DOHH2 (cell line): ENCODE measurements at regions not wholly inside any gene's neighbourhood (a gene's known extent, or its start where the extent isn't known, plus 50 kb on each side); places are given as distances from the start of the nearest gene placed in this dataset.
"Not testable (repeated sequence)": the region's sequence is repeated elsewhere in the genome, so short reads cannot be mapped to it uniquely, and the experiment has no call there.

Source experiments
- H3F3A ChIP-seq: fragments of 200-600 bp; sonication (generic), shearing (Covaris generic); 2 replicates; pipeline ENCODE4 v1.6.0; 2016; ENCODE audit warnings: antibody characterized with exemption, mild to moderate bottlenecking; ENCODE audit not compliant: control insufficient read depth, insufficient read depth
- H3K27ac ChIP-seq: fragments of 200-600 bp; sonication (generic); 2 replicates; pipeline ENCODE4 v1.5.1; 2014; ENCODE audit warnings: low read depth, mild to moderate bottlenecking, low read length, moderate library complexity
- H3K27me3 ChIP-seq: fragments of 200-600 bp; sonication (generic); 2 replicates; pipeline ENCODE4 v1.6.1; 2014; ENCODE audit warnings: mild to moderate bottlenecking, low read length, mixed read lengths; ENCODE audit not compliant: control insufficient read depth
- H3K36me3 ChIP-seq: fragments of 200-600 bp; sonication (generic); 2 replicates; pipeline ENCODE4 v1.6.1; 2014; ENCODE audit warnings: mild to moderate bottlenecking, low read length, moderate library complexity, mixed read lengths; ENCODE audit not compliant: control insufficient read depth
- H3K4me1 ChIP-seq: fragments of 200-600 bp; sonication (generic); 2 replicates; pipeline ENCODE4 v1.6.1; 2014; ENCODE audit warnings: mild to moderate bottlenecking, low read length, mixed read lengths; ENCODE audit not compliant: control insufficient read depth
- H3K4me2 ChIP-seq: fragments of 200-600 bp; sonication (generic); 2 replicates; pipeline ENCODE4 v1.6.0; 2014; ENCODE audit warnings: mild to moderate bottlenecking, low read length, moderate library complexity
- H3K4me3 ChIP-seq: fragments of 200-600 bp; sonication (generic); 2 replicates; pipeline ENCODE4 v1.5.1; 2014; ENCODE audit warnings: mild to moderate bottlenecking, low read length, mixed read lengths
- H3K79me2 ChIP-seq: fragments of 200-600 bp; sonication (generic); 2 replicates; pipeline ENCODE4 v1.6.1; 2014; ENCODE audit warnings: mild to moderate bottlenecking, low read length, mixed read lengths; ENCODE audit not compliant: control insufficient read depth
- H3K9me2 ChIP-seq: fragments of 200-600 bp; sonication (generic); replicated peaks from 2 replicates; pipeline ENCODE4 v1.6.1; 2014; ENCODE audit warnings: mild to moderate bottlenecking, low read length, mixed read lengths; ENCODE audit not compliant: control insufficient read depth
- H3K9me3 ChIP-seq: fragments of 200-600 bp; sonication (generic); 2 replicates; pipeline ENCODE4 v1.6.1; 2014; ENCODE audit warnings: antibody characterized with exemption, low read length, mixed read lengths; ENCODE audit not compliant: control insufficient read depth, insufficient read depth
- H4K20me1 ChIP-seq: fragments of 200-600 bp; sonication (generic); 2 replicates; pipeline ENCODE4 v1.6.0; 2014; ENCODE audit warnings: low read depth, mild to moderate bottlenecking, antibody characterized with exemption, low read length, moderate library complexity; ENCODE audit not compliant: control insufficient read depth, insufficient read depth
- EZH2phosphoT487 ChIP-seq: fragments of 200-600 bp; sonication (generic); IDR thresholded peaks from 2 replicates; pipeline ENCODE4 v1.6.1; 2017; ENCODE audit warnings: borderline replicate concordance, mild to moderate bottlenecking, antibody characterized with exemption, low read length, moderate library complexity, mixed read lengths
- TF ChIP-seq, protein P1 (sequence below): fragments of 200-600 bp; sonication (generic); IDR thresholded peaks from one replicate; pipeline ENCODE4 v1.5.1; 2014; ENCODE audit warnings: antibody characterized with exemption, mild to moderate bottlenecking, low read depth, low read length; ENCODE audit not compliant: poor library complexity, severe bottlenecking

DNA sequence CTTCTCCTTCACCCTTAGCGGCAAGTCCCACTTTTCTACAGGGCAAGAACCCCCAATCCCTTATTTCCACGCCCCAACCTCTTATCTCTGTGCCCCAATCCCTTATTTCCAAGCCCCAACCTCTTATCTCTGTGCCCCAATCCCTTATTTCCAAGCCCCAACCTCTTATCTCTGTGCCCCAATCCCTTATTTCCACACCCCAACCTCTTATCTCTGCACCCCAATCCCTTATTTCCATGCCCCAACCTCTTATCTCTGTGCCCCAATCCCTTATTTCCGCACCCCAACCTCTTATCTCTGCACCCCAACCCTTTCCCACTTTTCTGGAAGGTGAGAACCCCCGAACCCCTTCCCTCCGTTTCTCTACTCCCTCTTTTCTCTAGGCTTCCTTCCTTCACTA lies 116.1 kb upstream of the GJE1 start:
- not testable (repeated sequence) for H3K27me3 ChIP-seq, H3K4me2 ChIP-seq, H3K9me3 ChIP-seq, H3K36me3 ChIP-seq, H4K20me1 ChIP-seq, H3K79me2 ChIP-seq, H3K27ac ChIP-seq, H3K4me3 ChIP-seq, H3K9me2 ChIP-seq, H3F3A ChIP-seq, H3K4me1 ChIP-seq

DNA sequence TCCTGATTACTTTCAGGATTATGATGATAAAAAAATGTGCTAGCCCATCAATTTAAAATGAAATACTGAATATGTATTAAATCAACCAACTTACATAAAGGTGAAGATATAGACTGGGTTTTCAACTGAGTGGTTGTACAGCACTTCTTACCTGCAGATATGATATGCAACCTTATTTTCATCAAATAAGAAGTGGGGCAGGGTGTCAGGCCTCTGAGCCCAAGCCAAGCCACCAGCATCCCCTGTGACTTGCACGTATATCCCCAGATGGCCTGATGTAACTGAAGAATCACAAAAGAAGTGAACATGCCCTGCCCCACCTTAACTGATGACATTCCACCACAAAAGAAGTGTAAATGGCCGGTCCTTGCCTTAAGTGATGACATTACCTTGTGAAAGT lies 117.3 kb upstream of the GJE1 start:
- H4K20me1 ChIP-seq, H3K79me2 ChIP-seq, H3F3A ChIP-seq, H3K27me3 ChIP-seq, H3K4me3 ChIP-seq, H3K9me3 ChIP-seq, H3K4me1 ChIP-seq, H3K36me3 ChIP-seq, H3K4me2 ChIP-seq, H3K27ac ChIP-seq, H3K9me2 ChIP-seq: not testable (repeated sequence)

DNA sequence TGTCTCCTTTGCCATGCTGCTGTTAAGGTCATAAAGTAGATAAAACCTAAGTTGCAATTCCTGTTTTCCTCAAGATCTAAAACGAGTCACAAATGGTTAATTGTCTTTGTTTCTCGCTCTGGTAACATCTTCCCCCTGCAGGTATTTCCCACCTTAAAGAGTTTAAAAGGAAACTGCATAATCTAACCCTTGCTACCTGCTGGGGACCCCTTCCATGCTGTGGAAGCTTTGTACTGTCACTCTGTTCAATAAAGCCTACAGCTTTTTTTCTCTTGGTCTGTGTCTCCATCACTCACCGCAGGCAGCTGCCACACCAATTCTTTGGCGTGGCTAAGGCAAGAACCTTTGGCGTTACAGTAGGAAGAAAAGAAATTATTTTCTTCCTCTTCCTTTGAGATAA lies 117.7 kb upstream of the GJE1 start:
- TF ChIP-seq, protein P1, sequence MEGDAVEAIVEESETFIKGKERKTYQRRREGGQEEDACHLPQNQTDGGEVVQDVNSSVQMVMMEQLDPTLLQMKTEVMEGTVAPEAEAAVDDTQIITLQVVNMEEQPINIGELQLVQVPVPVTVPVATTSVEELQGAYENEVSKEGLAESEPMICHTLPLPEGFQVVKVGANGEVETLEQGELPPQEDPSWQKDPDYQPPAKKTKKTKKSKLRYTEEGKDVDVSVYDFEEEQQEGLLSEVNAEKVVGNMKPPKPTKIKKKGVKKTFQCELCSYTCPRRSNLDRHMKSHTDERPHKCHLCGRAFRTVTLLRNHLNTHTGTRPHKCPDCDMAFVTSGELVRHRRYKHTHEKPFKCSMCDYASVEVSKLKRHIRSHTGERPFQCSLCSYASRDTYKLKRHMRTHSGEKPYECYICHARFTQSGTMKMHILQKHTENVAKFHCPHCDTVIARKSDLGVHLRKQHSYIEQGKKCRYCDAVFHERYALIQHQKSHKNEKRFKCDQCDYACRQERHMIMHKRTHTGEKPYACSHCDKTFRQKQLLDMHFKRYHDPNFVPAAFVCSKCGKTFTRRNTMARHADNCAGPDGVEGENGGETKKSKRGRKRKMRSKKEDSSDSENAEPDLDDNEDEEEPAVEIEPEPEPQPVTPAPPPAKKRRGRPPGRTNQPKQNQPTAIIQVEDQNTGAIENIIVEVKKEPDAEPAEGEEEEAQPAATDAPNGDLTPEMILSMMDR, result no peak
- TF ChIP-seq EZH2phosphoT487, result no peak
- H3K27me3 ChIP-seq, result no peaks in the 10 kb centered on the region
- H3K4me2 ChIP-seq, result no peak overlapping the region
- H3K9me3 ChIP-seq, result no peaks in the 10 kb centered on the region
- H3K4me1 ChIP-seq, result no peaks in the 10 kb centered on the region
- no peaks in the 10 kb centered on the region for H4K20me1 ChIP-seq
- H3K36me3 ChIP-seq, result no peaks in the 10 kb centered on the region
- H3K4me3 ChIP-seq, result no peak overlapping the region
- H3K27ac ChIP-seq, result no peak overlapping the region
- no peaks in the 10 kb centered on the region for H3F3A ChIP-seq
- H3K9me2 ChIP-seq, result no peaks in the 10 kb centered on the region
- H3K79me2 ChIP-seq, result no peaks in the 10 kb centered on the region

DNA sequence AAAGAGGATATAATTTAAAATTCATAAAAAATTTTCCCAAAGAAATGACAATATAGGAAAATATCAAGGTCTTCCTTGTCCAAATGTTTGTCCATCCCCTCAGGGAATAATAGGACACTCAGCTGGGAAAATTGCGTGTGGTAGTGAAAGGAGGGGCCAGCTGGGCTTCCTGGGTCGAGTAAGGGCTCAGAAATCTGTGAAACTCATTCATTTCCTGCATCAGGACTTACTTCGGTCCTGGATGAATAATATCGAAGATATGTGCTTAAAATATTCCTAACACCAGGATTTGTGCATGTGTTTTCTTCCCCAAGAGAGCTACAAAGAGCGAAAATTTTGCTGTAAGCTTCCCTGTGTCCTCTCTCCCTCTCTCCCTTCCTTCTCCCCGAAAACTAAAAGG lies 118.2 kb upstream of the GJE1 start:
- TF ChIP-seq, protein P1, result no peak
- TF ChIP-seq EZH2phosphoT487, result no peak
- H3K9me2 ChIP-seq, result no peaks in the 10 kb centered on the region
- no peaks in the 10 kb centered on the region for H3K27me3 ChIP-seq
- H3K4me1 ChIP-seq, result no peaks in the 10 kb centered on the region
- H3F3A ChIP-seq, result no peaks in the 10 kb centered on the region
- no peaks in the 10 kb centered on the region for H4K20me1 ChIP-seq
- no peaks in the 10 kb centered on the region for H3K9me3 ChIP-seq
- H3K4me3 ChIP-seq, result no peak overlapping the region
- no peaks in the 10 kb centered on the region for H3K36me3 ChIP-seq
- no peak overlapping the region for H3K4me2 ChIP-seq
- no peak overlapping the region for H3K27ac ChIP-seq
- no peaks in the 10 kb centered on the region for H3K79me2 ChIP-seq
